CD8-positive, alpha-beta memory T cell (primary cell): ENCODE measurements at regions not wholly inside any gene's neighbourhood (a gene's known extent, or its start where the extent isn't known, plus 50 kb on each side); places are given as distances from the start of the nearest gene placed in this dataset.

Source experiments
- CTCF ChIA-PET: fragments of 350-600 bp; sonication (Branson Sonifier 250); formaldehyde crosslinking; loops from one replicate; lab custom pipeline; 2021; ENCODE audit warnings: antibody characterized with exemption; lab: Charles Lee
- POLR2A ChIA-PET: fragments of 350-600 bp; sonication (Branson Sonifier 250); formaldehyde crosslinking; loops from one replicate; lab custom pipeline; 2021; ENCODE audit warnings: antibody characterized with exemption; lab: Charles Lee
- DNase-seq, 5 donors: peaks; one replicate each; pipeline versions ENCODE4 v3.0.0 to v3.0.0-alpha.2; 2020 to 2022; ENCODE audit warnings: mixed read lengths in 1 of 5
- H3K27ac ChIP-seq: one replicate; pipeline ENCODE4 v1.7.0; 2013; ENCODE audit warnings: low read depth, mild to moderate bottlenecking, low read length, moderate library complexity
- H3K27me3 ChIP-seq: 2 replicates; pipeline ENCODE4 v1.7.0; 2013; ENCODE audit warnings: low read length, mild to moderate bottlenecking; ENCODE audit not compliant: insufficient read depth, poor library complexity, severe bottlenecking
- H3K36me3 ChIP-seq: 2 replicates; pipeline ENCODE4 v1.7.0; 2013; ENCODE audit warnings: mild to moderate bottlenecking, low read length, moderate library complexity; ENCODE audit not compliant: insufficient read depth
- H3K4me1 ChIP-seq: 2 replicates; pipeline ENCODE4 v1.7.0; 2013; ENCODE audit warnings: mild to moderate bottlenecking, low read length, moderate library complexity; ENCODE audit not compliant: insufficient read depth
- H3K4me3 ChIP-seq: 2 replicates; pipeline ENCODE4 v1.7.0; 2013; ENCODE audit warnings: mild to moderate bottlenecking, low read length
- H3K9me3 ChIP-seq: 2 replicates; pipeline ENCODE4 v1.7.0; 2013; ENCODE audit warnings: mild to moderate bottlenecking, low read length
- H3K27ac Mint-ChIP-seq, 8 donors: one replicate each; pipeline ENCODE4 v1.8.0; 2020 to 2021; ENCODE audit warnings: mixed read lengths in 8 of 8, mild to moderate bottlenecking in 6 of 8, inconsistent platforms in 3 of 8, moderate library complexity in 3 of 8
- H3K27me3 Mint-ChIP-seq, 2 donors: one replicate each; pipeline ENCODE4 v1.8.0; 2020 to 2021; ENCODE audit warnings: mixed read lengths in 2 of 2, mild to moderate bottlenecking in 1 of 2, moderate library complexity in 1 of 2
- H3K36me3 Mint-ChIP-seq, 3 donors: one replicate each; pipeline ENCODE4 v1.8.0; 2020 to 2021; ENCODE audit warnings: mixed read lengths in 3 of 3, inconsistent platforms in 1 of 3, mild to moderate bottlenecking in 1 of 3
- H3K4me1 Mint-ChIP-seq, 3 donors: one replicate each; pipeline ENCODE4 v1.8.0; 2020 to 2021; ENCODE audit warnings: mixed read lengths in 3 of 3, inconsistent platforms in 1 of 3, mild to moderate bottlenecking in 1 of 3
- H3K4me3 Mint-ChIP-seq, 7 donors: one replicate each; pipeline ENCODE4 v1.8.0; 2020 to 2021; ENCODE audit warnings: mixed read lengths in 7 of 7, mild to moderate bottlenecking in 6 of 7, moderate library complexity in 4 of 7, inconsistent platforms in 2 of 7
- H3K9me3 Mint-ChIP-seq, 5 donors: one replicate each; pipeline ENCODE4 v1.8.0; 2020 to 2022; ENCODE audit warnings: mixed read lengths in 5 of 5, mild to moderate bottlenecking in 3 of 5, moderate library complexity in 2 of 5, inconsistent platforms in 1 of 5

- Histone ChIP-seq H3K4me3 (no peak overlapping the region), H3K9me3 (peaks cover 15% of the 10 kb centered on the region), H3K36me3 (no peaks in the 10 kb centered on the region), H3K27ac (no peak overlapping the region), H3K4me1 (no peaks in the 10 kb centered on the region), H3K27me3 (no peaks in the 10 kb centered on the region)
- no peak for DNase-seq
- CTCF ChIA-PET: no interaction called here
- no peak overlapping the region for H3K27ac Mint-ChIP-seq
- H3K4me3 Mint-ChIP-seq: no peak overlapping the region
- peaks cover 0 to 2% of the 10 kb centered on the region in 2 donors for H3K27me3 Mint-ChIP-seq
- H3K4me1 Mint-ChIP-seq: no peaks in the 10 kb centered on the region
- H3K9me3 Mint-ChIP-seq: peaks cover 21 to 45% (median 37%) of the 10 kb centered on the region in 5 donors
- POLR2A ChIA-PET: no interaction called here
- H3K36me3 Mint-ChIP-seq: peaks cover 4 to 43% (median 18%) of the 10 kb centered on the region in 3 donors
Measured at GRCh38 chr6:105968603-105969333, 117.4 kb upstream of the PRDM1 start.

- no peaks in the 10 kb centered on the region for H3K4me1 Mint-ChIP-seq
- peaks cover 14 to 38% (median 30%) of the 10 kb centered on the region in 5 donors for H3K9me3 Mint-ChIP-seq
- POLR2A ChIA-PET: no interaction called here
Measured at GRCh38 chr6:105967917-105968602, 118.1 kb upstream of the PRDM1 start.

GRCh38 chr6:105966481-105966880 lies 119.7 kb upstream of the PRDM1 start:
- CTCF ChIA-PET: no interaction called here
- Histone ChIP-seq H3K9me3 (no peaks in the 10 kb centered on the region), H3K27ac (no peak overlapping the region), H3K27me3 (no peaks in the 10 kb centered on the region), H3K4me3 (no peak overlapping the region), H3K36me3 (no peaks in the 10 kb centered on the region), H3K4me1 (no peaks in the 10 kb centered on the region)
- no peak for DNase-seq
- POLR2A ChIA-PET: no interaction called here
- Mint-ChIP-seq H3K4me1 (no peaks in the 10 kb centered on the region), H3K27ac (no peak overlapping the region), H3K9me3 (peaks cover 7 to 22% (median 15%) of the 10 kb centered on the region in 5 donors), H3K36me3 (peaks cover 0 to 20% (median 5%) of the 10 kb centered on the region in 3 donors), H3K4me3 (no peak overlapping the region), H3K27me3 (peaks cover 0 to 2% of the 10 kb centered on the region in 2 donors)

More at GRCh38 chr6:105967917-105968602, 118.1 kb upstream of the PRDM1 start:
- Histone ChIP-seq H3K36me3 (no peaks in the 10 kb centered on the region), H3K4me1 (no peaks in the 10 kb centered on the region), H3K9me3 (peaks cover 13% of the 10 kb centered on the region), H3K27me3 (no peaks in the 10 kb centered on the region), H3K4me3 (no peak overlapping the region), H3K27ac (no peak overlapping the region)
- Mint-ChIP-seq H3K4me3 (no peak overlapping the region), H3K36me3 (peaks cover under 1 to 36% (median 12%) of the 10 kb centered on the region in 3 donors), H3K27ac (no peak overlapping the region), H3K27me3 (peaks cover 0 to 2% of the 10 kb centered on the region in 2 donors)
- no peak for DNase-seq
- CTCF ChIA-PET: no interaction called here

GRCh38 chr6:105964979-105965760 lies 121.0 kb upstream of the PRDM1 start:
- Histone ChIP-seq H3K4me1 (no peaks in the 10 kb centered on the region), H3K27me3 (no peaks in the 10 kb centered on the region), H3K4me3 (no peak overlapping the region), H3K9me3 (no peaks in the 10 kb centered on the region), H3K36me3 (no peaks in the 10 kb centered on the region), H3K27ac (no peak overlapping the region)
- peaks cover 0 to 10% (median 3%) of the 10 kb centered on the region in 3 donors for H3K36me3 Mint-ChIP-seq
- H3K9me3 Mint-ChIP-seq: peaks cover 7 to 14% (median 11%) of the 10 kb centered on the region in 5 donors
- H3K27ac Mint-ChIP-seq: no peak overlapping the region
- H3K4me1 Mint-ChIP-seq: no peaks in the 10 kb centered on the region
- ChIA-PET POLR2A (no interaction called here), CTCF (no interaction called here)
- H3K4me3 Mint-ChIP-seq: no peak overlapping the region
- DNase-seq: no peak
- peaks cover 0 to 2% of the 10 kb centered on the region in 2 donors for H3K27me3 Mint-ChIP-seq

GRCh38 chr6:105954148-105954547 lies 132.0 kb upstream of the PRDM1 start:
- no peaks in the 10 kb centered on the region for H3K27me3 ChIP-seq
- H3K27ac Mint-ChIP-seq: no peak overlapping the region
- no peak overlapping the region for H3K4me3 ChIP-seq
- ChIA-PET POLR2A (no interaction called here), CTCF (no interaction called here)
- H3K36me3 ChIP-seq: no peaks in the 10 kb centered on the region
- no peaks in the 10 kb centered on the region for H3K9me3 ChIP-seq
- H3K4me1 Mint-ChIP-seq: no peaks in the 10 kb centered on the region
- H3K27ac ChIP-seq: no peak overlapping the region
- no peak overlapping the region for H3K4me3 Mint-ChIP-seq
- peaks cover 0 to 5% of the 10 kb centered on the region in 2 donors for H3K27me3 Mint-ChIP-seq
- H3K4me1 ChIP-seq: no peaks in the 10 kb centered on the region
- no peak for DNase-seq
- H3K9me3 Mint-ChIP-seq: no peaks in the 10 kb centered on the region
- peaks cover 0 to 9% (median 0%) of the 10 kb centered on the region in 3 donors for H3K36me3 Mint-ChIP-seq

GRCh38 chr6:105952772-105953690 lies 133.1 kb upstream of the PRDM1 start:
- ChIA-PET CTCF (no interaction called here), POLR2A (no interaction called here)
- Histone ChIP-seq H3K4me1 (no peaks in the 10 kb centered on the region), H3K36me3 (no peaks in the 10 kb centered on the region), H3K4me3 (no peak overlapping the region), H3K27me3 (no peaks in the 10 kb centered on the region), H3K9me3 (no peaks in the 10 kb centered on the region), H3K27ac (no peak overlapping the region)
- Mint-ChIP-seq H3K27ac (no peak overlapping the region), H3K27me3 (peaks cover 0 to 5% of the 10 kb centered on the region in 2 donors), H3K36me3 (peaks cover 0 to 9% (median 0%) of the 10 kb centered on the region in 3 donors), H3K9me3 (no peaks in the 10 kb centered on the region), H3K4me1 (no peaks in the 10 kb centered on the region), H3K4me3 (no peak overlapping the region)
- no peak for DNase-seq

GRCh38 chr6:105952326-105952725 lies 133.8 kb upstream of the PRDM1 start:
- Histone ChIP-seq H3K36me3 (no peaks in the 10 kb centered on the region), H3K27ac (no peak overlapping the region), H3K27me3 (no peaks in the 10 kb centered on the region), H3K4me3 (no peak overlapping the region), H3K9me3 (no peaks in the 10 kb centered on the region), H3K4me1 (no peaks in the 10 kb centered on the region)
- Mint-ChIP-seq H3K27me3 (peaks cover 0 to 5% of the 10 kb centered on the region in 2 donors), H3K36me3 (peaks cover 0 to 9% (median 0%) of the 10 kb centered on the region in 3 donors), H3K4me1 (no peaks in the 10 kb centered on the region), H3K9me3 (no peaks in the 10 kb centered on the region), H3K4me3 (no peak overlapping the region), H3K27ac (no peak overlapping the region)
- CTCF ChIA-PET: no interaction called here
- DNase-seq: no peak
- POLR2A ChIA-PET: no interaction called here
